ENCODE measurements at regions not wholly inside any gene's neighbourhood (a gene's known extent, or its start where the extent isn't known, plus 50 kb on each side); places are given as distances from the start of the nearest gene placed in this dataset.
A peak's percentile ranks its signal among the peaks of the same experiment; 100 is the strongest.
"Not testable (repeated sequence)": the region's sequence is repeated elsewhere in the genome, so short reads cannot be mapped to it uniquely, and the experiment has no call there.

DNA sequence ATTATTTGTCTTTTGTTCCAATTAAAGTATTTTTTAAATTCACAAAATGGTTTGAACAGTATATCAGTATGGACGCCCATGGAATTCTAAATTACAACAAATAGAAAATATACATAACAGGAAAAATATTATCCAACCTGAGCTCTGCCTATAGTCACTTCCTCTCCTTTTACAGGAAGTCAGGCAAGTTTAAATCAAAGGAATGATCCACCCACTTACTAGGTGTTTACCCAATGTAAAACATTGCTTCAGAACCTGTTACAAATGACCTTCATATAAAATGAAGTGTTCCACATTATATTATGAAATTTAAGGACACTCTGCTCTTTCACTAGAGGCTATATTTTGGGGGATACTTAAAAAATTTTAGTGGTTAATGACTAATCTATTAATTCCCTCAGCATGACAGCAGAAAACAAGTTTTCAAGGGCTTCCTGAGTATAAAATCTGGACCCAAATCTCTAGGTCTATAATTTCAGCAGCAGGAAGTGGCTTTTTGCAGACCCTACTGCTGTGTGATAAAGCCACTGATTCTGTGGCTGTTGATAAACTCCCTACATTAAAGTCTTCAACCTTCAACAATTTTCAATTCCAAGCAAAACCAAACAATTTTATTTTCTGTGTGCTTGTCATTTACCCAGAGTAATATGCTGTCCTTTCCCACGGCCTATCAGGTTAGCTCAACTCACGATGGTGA is 722.6 kb downstream of the GATA3 start:
- DNase-seq (ENCODE audit: low read depth in 2 of 2), result no peak

DNA sequence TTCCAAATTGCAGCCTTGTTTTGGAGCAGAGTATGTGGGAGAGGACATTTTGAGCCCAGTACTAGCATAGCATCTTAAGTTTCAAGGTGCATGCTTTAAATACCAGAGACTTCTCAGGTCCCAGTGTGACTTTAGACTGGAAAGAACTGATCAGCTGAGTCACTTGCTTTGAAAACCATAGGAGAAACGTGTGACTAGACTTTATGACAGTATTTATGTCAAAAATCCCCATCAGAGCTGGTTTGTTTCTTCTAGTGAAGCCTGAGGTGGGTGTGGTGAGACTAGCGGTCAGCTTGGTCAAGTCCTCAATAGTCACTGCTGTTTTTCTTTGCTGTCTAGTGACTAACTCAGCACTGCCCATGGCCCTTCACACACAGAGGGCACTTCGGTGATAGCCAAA is 724.2 kb downstream of the GATA3 start:
- no peak for DNase-seq (ENCODE audit: low read depth in 2 of 2)

DNA sequence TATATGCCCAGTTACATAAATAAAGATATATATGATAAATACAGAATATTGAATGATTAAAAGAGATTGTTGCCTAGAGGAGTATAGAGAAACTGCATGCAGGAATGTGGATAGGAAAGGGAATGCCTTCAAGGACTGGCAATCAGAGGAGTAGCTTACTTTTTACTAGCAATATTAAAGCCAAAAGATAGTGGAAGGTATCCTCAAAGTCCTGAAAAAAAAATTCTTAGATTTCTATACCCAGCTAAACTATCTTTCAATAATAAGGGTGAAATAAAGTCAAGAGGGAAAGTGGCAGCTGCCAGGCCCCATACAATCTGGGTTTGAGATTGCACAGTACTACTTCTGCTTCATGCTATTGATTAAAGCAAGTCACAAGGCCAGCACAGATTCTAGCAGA is 733.2 kb downstream of the GATA3 start:
- DNase-seq (ENCODE audit: low read depth in 2 of 2), result no peak

DNA sequence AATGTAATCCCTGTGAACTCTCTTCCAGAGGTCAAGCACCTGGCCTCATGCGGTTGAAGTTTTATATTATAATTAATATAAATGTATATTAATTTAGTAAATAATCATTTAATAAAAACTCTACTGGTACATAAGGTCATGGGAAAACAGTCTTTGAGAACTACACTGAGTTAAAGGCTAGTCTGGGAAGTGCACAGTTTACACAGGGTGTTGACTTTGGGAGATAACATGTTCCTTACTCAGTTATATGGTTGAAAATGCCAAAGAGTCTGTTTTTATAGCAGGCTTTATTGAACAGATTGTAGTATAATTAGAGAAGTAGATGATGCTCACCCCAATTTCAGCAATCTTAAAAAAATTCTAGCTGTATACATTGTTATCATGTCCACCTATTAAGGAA is 735.9 kb downstream of the GATA3 start:
- no peak for DNase-seq (ENCODE audit: low read depth in 2 of 2)

DNA sequence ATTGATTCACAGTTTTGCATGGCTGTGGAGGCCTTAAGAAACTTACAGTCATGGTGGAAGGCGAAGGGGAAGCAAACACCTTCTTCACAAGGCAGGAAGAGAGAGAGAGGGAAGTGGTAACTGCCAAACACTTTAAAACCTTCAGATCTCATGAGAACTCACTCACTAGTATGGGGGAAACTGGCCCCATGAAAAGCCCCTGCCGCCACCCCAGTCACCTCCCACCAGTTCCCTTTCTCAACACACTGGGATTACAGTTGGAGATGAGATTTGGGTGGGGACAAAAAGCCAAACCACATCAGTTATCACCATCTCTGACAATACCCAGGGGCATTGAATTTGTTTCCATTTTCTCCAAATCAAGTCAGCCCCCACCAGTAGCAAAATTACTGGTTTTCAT is 740.4 kb downstream of the GATA3 start:
- peak in 1 of 2 experiments; percentile 2 for DNase-seq (ENCODE audit: low read depth in 2 of 2)

DNA sequence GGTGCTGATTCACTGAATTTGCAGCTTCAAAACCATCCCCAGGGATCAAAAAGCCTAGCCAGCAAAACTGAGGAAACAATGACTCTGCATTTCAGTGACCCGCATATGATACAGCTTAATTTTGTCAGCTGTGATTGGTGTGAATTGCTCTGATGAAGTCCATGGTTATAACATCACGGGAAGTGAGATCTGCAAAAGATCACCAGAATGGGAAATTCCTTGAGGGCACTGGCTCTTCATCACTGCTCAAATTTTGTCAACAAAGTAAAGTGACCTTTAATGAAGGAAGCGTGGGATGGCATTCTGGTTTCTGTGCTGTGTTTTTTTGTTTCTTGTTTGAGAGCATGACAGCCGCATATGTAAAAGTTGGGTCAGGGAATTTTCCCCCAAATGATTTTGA is 745.9 kb downstream of the GATA3 start:
- DNase-seq (ENCODE audit: low read depth in 2 of 2), result no peak

DNA sequence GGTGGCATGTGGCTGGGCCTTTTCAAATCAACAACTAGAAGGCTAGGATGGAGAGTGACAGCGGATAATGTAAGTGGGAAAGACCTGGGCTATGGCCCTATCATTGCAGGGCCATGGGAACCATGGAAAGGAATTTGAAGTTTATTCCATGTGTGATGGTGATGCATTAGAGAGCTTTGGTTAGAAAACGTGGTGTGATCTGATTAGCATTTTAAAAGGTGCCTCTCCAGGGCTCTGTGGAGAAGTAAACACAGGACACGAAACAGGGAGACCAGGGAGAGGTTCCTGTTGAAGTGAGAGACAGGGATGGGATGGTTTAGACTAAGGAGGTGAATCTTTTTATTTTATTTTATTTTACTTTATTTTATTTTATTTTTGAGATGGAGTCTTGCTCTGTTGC is 749.5 kb downstream of the GATA3 start:
- no peak for DNase-seq (ENCODE audit: low read depth in 2 of 2)

DNA sequence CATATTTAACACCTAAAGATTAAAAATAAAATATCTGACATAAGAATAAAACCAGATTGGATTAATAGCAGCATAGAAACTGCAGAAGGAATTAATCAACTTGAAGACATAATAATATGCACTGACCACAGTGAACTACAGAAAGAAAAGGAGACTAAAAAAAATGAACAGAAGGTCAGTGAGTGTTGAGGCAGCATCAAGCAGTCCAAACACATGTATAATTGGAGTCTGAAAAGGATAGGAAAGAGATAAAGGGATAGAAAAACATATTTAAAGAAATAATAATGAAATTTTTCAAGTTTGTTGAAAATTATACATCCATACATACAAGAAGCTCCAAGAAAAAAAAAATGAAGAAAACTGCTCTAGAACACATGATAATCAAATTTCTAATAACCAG is 756.2 kb downstream of the GATA3 start:
- no peak for DNase-seq (ENCODE audit: low read depth in 2 of 2)

DNA sequence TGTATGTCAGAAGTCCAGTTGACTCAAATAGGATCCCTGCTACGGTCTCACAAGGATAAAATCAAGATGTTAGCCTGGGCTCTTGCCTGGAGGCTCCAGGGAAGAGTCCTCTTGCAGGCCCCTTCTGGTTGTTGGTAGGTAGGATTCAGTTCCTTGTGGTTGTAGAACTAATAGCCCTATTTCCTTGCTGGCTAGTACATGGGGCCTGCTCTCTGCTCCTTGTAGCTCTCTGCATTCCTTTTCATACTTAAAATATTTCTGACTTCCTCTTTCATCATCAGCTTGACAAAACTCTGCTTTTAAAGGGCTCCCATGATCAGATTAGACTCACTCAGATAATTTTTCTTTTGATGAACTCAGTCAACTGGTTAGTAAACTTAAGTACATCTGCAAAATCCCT is 756.7 kb downstream of the GATA3 start:
- no peak for DNase-seq (ENCODE audit: low read depth in 2 of 2)

DNA sequence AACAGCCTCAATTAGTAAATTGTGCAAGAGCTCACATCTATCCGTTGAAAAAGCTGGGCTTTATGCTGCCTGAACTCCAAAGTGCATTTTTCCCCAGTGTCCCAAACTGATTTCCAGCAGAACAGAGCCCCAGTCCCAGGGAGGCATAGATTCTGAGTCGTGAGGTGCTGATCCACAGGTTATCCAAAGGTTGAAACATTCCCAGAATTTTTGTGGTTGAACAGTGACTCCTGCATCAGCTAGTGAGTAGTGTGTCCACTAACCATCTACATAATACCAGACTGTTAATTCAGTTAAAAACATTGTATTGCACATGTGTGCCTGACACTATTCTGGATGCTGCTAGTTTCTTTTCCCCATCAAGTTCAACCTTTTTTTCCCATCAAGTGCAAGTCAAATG is 761.5 kb downstream of the GATA3 start:
- no peak for DNase-seq (ENCODE audit: low read depth in 2 of 2)

DNA sequence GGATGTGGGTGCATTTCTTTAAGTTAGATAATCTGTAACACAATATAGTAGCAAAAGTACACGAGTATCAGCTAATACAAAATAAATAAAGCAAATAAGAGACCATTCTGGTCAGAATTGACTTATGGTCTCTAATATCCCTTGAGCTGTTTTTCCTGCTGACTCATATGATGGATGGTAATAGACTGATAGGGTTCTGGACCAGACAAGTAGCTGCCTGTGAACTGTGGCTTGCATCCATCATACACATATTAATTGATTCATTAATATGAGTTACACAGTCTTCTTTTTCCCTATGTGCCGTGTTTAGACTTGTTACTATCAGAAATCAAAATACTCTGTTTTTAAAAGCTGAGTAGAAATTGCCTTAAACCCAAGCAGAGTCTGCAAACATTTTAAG is 762.8 kb downstream of the GATA3 start:
- no peak for DNase-seq (ENCODE audit: low read depth in 2 of 2)

DNA sequence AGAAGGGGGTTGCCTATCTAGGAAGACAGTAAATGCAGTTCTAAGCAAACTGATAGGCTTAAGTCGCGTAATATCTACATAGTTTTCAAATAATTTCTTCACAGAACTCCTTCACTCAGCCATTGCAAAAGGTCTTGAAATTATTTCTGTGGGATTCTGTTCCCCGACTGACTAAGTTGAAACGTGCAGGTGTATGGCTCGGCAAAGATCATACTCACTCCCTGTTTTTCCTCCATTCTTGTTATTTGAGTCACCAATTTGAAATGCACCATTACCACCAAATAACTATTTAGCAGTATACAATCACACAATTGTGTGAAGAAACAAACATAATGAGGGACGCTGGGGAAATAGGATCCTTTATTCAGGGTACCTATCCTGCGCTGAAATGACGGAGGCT is 771.1 kb downstream of the GATA3 start:
- no peak for DNase-seq (ENCODE audit: low read depth in 2 of 2)

DNA sequence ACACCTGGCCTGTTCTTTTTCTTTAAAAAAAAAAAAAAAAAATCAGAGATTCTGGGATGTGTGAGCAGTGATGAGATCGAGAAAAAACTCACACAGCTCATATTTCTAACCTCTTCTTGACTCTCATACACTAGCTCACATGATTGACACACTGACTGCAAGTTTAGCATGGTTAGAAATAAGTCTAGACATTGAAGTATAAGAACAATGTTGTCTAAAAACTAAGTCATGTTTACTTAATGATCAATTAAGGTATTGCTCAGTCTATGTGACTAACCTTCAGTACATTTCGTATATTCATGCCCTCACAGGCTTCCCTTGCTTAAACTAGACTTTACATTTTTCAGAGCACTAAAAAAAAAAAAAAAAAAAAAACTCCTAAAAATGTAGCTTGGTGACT is 775.1 kb downstream of the GATA3 start:
- no peak for DNase-seq (ENCODE audit: low read depth in 2 of 2)

DNA sequence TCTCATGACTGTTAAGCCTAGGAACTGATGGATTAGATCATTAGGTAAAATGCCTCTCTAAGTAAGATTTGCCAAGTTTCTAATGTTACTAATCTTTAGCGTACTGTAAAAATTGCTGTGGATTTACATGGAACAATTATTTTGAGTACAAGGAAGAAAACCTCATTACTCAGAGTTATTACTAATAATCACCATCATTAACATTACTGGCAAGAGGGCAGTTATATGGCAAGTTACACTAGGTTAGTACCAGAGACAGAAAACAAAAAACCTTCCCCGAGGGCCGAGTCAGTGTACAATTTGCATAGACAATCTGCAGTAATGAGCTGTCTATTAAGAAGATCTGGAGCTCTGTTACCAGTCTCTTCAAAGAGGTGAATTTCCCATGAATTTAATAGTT is 775.6 kb downstream of the GATA3 start:
- no peak for DNase-seq (ENCODE audit: low read depth in 2 of 2)

DNA sequence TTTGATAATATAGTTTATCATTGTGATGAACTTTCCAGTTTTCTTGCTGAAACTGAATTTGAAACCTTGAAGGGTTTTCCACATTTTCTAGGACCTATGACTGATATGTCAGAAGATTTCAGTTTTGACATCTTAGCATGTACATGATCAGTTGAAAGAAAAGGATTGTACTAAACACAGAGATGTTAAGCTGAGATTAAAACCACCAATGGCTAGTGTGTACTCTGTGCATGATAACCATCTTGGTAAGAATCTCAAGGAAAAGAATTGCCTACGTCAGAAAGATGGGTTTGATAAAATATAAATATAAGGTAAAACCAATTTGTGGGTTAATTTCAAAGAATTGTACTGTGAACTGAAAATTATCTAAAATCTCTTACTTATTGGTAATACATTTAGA is 776.4 kb downstream of the GATA3 start:
- no peak for DNase-seq (ENCODE audit: low read depth in 2 of 2)

DNA sequence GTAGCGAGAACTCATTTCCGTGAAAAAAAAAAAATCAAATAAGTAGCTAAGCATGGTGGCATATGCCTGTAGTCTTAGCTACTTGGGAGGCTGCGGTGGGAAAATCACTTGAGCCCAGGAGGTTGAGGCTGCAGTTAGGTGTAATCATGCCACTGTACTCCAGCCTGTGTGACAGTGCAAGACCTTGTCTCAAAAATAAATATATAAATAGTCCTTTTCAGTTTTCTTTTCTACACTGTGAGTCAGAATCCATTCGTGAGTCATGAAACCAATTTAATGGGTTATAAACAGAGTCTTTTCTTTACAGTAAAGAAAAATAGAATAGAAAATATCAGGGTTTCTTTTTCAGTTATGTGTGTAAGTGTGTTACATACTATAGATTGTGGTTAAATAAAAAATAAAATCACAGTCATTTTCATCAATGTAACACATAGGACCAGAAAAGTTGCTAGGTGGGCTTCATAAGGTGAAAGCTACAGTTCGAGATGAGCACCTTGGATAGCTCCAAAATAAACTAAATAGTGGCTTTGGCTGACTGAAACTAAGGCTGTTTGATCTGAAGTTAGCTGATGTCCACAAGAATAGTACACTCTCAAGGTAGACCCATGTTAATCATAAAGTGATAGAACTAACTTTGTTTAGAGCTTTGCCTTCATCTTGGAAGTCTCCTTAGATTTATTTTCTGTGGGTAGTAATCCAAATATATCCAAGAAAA is 781.1 kb downstream of the GATA3 start:
- no peak for DNase-seq (ENCODE audit: low read depth in 2 of 2)

DNA sequence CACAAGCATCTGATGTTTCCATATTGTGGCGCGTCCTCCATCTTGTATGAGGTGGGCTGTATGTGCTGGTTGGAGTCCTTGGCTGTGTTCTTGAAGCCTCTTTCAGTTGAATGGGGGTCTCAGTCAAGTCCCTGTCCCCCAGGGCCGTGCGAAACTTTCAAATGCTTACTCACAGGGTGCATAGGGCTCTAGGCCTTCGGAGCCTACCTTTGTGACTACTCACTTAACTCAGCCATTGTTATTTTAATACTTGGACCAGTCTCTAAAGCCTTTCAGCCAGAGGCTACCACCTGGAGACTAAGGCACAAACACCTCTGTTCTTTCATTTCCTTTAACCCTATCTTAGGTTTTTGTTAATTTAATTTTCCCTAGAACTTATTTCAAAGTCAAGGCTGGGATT is 785.9 kb downstream of the GATA3 start:
- DNase-seq (ENCODE audit: low read depth in 2 of 2), result no peak

DNA sequence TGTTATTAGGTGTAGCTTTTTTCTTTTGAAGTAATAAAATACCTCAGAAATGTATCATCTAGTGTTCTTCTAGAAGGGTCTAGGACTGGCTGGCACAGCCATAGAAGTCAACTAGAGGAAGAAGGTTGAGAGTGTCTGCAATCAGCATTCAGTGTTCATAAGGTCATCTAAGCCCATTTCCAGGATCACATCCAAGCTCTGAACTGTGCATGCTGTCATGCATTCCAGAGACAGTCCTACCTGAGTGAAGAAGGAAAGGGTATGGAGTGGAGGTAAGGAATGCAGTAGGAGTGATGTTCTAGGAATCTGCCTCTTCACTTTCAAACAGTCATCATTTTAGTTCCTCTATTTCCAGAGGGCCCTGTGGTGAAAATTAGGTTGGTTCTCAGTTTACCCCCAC is 789.7 kb downstream of the GATA3 start:
- no peak for DNase-seq (ENCODE audit: low read depth in 2 of 2)

DNA sequence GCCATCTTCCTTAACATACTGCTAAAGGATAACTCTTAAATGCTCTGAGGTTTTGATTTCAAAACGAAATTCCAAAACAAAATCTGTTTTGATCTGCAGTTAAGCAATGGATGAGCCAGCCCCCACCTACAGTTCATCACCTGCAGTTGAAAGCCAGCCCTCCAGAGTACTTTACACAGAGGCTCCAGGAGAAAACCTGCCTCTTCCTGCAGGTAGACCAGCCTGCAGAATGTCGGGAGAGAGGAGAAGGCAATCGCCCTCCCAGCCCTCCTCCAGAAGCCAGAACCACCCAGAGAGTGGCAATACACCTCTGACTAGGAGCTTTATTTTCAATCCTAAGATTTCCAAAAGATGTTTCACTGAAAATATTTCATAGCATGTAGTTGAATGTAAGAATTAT is 798.1 kb downstream of the GATA3 start:
- no peak for DNase-seq (ENCODE audit: low read depth in 2 of 2)

DNA sequence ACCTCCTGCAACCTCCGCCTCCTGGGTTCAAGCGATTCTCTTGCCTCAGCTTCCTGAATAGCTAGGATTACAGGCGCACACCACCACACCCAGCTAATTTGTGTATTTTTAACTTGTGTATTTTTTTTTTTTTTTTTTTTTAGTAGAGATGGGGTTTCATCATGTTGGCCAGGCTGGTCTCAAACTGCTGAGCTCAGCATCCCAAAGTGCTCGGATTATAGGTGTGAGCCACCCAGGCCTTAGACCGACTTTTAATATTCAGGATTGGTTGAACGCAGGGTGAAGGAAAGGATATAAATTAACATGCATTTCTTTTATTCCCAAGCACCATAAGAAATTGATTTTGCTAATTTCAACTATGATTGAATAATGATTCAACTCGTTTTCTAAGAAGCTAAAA is 798.6 kb downstream of the GATA3 start:
- DNase-seq (ENCODE audit: low read depth in 2 of 2), result no peak

DNA sequence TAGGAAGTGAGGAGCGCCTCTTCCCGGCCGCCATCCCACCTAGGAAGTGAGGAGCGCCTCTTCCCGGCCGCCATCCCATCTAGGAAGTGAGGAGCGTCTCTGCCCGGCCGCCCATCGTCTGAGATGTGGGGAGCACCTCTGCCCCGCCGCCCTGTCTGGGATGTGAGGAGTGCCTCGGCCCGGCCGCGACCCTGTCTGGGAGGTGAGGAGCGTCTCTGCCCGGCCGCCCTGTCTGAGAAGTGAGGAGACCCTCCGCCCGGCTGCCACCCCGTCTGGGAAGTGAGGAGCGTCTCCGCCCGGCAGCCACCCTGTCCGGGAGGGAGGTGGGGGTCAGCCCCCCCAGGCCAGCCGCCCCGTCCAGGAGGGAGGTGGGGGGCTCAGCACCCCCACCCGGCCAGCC is 814.4 kb downstream of the GATA3 start:
- not testable (repeated sequence) for DNase-seq (ENCODE audit: low read depth in 2 of 2)

DNA sequence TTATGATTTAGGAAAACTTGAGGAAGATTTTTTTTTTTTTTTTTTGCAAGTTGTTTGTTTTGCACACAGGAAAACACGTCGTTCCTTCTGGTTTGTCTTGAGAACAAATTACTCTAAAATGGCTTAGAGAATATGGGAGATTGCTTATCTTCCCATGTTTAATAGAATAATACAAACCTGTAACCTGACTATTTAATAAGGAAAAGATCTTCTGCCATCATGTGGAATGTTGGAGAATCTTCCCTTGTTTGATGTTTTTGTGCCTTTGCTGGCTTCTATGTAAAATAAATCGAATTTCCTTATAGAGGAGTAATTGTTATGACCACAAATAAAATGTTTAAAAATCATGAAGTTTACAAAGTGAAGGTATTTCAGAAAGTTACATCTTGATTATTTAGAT is 818.8 kb downstream of the GATA3 start:
- no peak for DNase-seq (ENCODE audit: low read depth in 2 of 2)

DNA sequence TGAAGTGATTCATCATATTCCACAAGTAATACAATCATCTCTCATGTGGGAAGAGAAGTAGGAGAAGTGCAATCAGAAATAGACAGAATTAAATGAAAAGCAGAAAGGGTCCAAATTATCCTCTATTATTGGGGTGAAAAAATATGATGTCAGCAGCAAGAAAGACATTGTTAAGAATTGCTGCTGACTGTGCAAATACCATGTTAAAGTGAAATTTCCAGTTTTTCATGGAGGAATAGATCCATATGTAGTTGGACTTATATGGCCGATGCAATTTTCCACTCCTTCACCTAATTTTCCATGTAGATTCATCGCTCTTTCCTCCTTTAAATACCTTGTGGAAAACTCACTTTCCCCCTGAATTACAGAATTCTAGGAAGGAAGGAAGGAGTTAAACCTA is 819.8 kb downstream of the GATA3 start:
- DNase-seq (ENCODE audit: low read depth in 2 of 2), result no peak

DNA sequence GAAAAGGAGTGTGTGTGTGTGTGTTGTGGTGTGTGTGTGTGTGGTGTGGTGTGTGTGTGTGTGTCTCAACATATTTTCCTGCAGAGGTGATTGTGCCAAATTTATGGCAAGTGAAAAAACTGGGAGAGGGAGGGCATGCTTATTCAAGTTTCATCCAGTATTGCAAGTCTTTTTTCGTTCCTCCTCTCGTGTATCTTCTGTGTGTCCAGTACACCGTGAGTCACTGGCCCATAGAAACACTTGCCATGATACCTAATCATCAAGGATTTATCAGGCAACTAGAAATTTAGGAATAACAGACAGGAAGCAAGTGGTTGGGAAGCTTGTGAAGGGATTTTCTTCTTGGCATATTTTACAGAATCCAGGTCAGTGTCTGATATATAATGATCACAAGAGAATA is 820.5 kb downstream of the GATA3 start:
- DNase-seq (ENCODE audit: low read depth in 2 of 2), result no peak

Data from stimulated activated CD4-positive, alpha-beta T cell treated with anti-CD3 and anti-CD28 coated beads, Interleukin-12 subunit alpha, Interleukin-12 subunit beta, amount 100 ng/mL, for 24 hours (primary cell).